AG09309 (cell line): ENCODE measurements at regions not wholly inside any gene's neighbourhood (a gene's known extent, or its start where the extent isn't known, plus 50 kb on each side); places are given as distances from the start of the nearest gene placed in this dataset.

ENCODE experiments used
- DNase-seq: peaks from one replicate; pipeline ENCODE4 v3.0.0-alpha.2; 2010; ENCODE audit warnings: low read depth
- H3K4me3 ChIP-seq: 2 replicates; pipeline ENCODE4 v1.5.1; 2011; ENCODE audit warnings: mild to moderate bottlenecking, low read depth, low read length, moderate library complexity; ENCODE audit not compliant: control insufficient read depth
- TF ChIP-seq, protein P1 (sequence below): IDR thresholded peaks from 2 replicates; pipeline ENCODE4 v1.5.1; 2011; ENCODE audit warnings: mild to moderate bottlenecking, low read depth, low read length, inconsistent platforms; ENCODE audit not compliant: insufficient read depth, control insufficient read depth; ENCODE audit errors: missing control alignments

DNA sequence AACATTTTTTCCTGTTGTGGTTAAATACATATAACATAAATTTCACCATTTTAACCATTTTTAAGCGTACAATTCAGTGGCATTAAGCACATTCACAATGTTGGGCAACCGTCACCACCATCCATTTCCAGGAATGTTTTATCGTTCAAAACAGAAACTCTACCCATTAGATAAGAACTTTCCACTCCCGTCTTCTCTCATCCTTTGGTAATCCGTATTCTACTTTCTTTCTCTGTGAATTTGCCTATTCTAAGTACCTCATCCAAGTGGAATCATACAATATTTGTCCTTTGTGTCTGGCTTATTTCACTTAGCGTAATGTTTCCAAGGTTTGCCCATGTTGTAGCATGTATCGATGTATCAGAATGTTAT lies 336.0 kb downstream of the RRAGC start:
- no peak overlapping the region for H3K4me3 ChIP-seq
- TF ChIP-seq, protein P1, sequence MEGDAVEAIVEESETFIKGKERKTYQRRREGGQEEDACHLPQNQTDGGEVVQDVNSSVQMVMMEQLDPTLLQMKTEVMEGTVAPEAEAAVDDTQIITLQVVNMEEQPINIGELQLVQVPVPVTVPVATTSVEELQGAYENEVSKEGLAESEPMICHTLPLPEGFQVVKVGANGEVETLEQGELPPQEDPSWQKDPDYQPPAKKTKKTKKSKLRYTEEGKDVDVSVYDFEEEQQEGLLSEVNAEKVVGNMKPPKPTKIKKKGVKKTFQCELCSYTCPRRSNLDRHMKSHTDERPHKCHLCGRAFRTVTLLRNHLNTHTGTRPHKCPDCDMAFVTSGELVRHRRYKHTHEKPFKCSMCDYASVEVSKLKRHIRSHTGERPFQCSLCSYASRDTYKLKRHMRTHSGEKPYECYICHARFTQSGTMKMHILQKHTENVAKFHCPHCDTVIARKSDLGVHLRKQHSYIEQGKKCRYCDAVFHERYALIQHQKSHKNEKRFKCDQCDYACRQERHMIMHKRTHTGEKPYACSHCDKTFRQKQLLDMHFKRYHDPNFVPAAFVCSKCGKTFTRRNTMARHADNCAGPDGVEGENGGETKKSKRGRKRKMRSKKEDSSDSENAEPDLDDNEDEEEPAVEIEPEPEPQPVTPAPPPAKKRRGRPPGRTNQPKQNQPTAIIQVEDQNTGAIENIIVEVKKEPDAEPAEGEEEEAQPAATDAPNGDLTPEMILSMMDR = no peak
- no peak for DNase-seq

DNA sequence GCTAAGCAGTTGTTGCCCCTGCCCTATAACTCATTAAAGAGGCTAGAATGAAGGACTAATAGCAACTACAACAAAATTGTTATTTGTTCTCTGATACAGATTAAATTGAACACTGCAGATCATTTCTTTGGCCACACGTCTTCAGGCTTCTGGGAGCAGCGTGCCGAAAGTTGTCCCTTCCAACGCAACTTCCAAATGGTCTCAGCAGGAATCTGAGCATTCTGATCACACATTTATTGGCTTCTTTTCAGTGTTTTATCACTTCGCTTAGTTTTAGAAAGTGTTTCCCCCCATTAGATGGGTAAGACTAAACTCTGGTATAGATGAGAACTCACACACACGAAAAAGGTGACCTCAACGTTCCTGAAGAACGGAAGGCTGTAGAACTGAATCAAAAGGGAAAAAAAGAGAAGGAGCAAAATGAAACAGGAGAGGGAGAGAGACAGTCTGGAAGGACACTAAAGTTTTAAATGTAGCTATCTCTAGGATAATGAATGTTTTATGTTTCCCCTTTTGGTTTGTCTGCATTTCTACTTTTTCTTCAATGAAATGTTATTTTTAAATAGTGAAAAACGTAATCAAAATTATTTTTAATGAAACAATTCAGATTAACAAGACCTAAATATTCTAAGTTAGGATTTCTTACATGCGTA lies 336.5 kb downstream of the RRAGC start:
- TF ChIP-seq, protein P1 = no peak
- no peak overlapping the region for H3K4me3 ChIP-seq
- no peak for DNase-seq

DNA sequence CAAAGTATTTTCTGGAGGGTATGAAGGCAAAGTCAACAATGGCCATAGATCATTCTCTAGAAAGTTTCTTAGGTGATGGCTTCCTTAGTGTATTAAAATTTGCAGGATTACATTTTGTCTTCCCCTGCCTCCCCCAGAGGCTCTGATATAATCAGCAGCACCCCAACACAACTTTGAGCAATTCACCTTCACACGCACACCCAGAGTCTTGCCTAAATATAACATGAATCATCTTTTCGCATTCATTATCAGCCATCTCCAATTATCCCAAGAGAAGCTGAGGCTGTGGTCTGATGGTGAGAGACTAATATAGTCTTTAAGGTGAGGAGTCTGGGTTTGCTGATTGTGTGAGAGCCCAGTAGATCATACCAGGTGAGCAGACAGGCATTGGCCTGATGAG lies 343.0 kb downstream of the RRAGC start:
- no peak for DNase-seq
- TF ChIP-seq, protein P1 = no peak
- no peak overlapping the region for H3K4me3 ChIP-seq

DNA sequence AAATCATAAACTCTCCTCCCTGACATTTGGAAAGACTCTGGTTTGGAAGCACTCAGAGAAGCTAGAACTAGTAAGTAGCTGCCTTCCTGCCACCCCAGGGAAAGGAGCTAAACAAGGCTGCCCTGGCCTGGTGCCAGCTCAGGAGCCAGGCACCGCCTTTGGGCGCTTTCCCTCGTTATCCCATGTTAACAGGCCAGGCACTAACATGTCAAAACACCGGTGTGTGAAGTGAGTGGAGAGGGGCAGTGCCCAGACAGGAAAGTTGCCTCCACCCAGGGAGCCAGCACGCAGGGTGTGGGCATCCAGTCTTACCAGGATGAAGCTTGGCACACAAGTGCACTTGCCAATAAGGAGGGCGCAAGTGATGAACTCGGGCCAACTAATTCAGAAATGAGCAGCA lies 346.8 kb downstream of the RRAGC start:
- TF ChIP-seq, protein P1 = no peak
- DNase-seq = no peak
- H3K4me3 ChIP-seq = no peak overlapping the region

DNA sequence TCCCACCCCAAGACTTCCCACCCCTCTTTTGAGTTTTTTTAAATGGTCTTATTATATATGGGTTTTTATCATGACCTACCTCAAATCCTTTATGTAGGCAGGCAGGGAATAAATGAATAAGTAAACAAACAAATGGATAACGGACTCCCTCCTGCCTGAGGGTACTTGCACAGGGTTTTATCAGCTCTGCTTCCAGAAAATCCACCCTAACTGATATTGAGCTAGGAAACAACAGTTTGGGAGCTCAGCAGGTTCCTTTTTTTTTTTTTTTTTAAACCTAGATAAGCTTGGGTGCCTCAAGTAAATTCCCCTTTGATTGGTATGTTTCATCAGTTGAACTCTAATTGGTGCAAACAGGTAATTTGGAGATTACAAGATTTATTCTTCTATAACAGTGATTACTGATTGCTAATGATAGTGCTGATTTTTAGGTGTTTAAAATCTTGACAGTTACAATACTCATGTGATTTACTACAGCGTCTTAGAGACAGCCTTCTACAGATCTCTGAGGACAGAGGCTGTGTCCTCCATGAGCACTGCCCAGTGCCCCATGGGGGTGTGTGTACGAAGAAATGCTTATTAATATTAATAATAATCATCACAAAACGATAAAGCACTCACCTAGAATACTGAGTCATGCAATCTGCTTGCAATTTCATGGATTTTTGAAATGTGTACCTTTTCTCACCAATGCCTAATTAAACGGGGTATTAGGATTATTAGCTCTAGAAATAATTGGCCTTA lies 347.4 kb downstream of the RRAGC start:
- no peak for DNase-seq
- TF ChIP-seq, protein P1 = no peak
- no peak overlapping the region for H3K4me3 ChIP-seq

DNA sequence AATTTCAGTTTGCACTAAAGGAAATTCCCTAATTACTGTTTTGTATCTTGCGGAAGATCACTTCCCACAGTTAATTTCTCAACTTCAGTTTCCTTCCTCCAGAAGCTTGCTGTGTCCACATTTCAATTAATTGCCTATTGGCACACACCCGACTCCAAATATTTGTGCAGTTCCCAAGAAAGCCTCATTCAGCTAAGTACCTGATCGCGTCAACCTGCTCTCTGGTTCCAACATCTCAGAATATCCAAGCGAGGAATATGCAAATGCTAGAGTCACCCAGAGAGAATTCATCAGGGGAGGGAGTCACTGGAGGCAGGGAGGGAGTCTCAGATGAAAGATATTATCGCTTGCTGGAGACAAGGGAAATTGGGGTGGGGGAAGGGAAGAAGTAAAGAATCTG lies 351.3 kb downstream of the RRAGC start:
- TF ChIP-seq, protein P1 = no peak
- no peak overlapping the region for H3K4me3 ChIP-seq
- DNase-seq = no peak
